ENCODE measurements at regions not wholly inside any gene's neighbourhood (a gene's known extent, or its start where the extent isn't known, plus 50 kb on each side); places are given as distances from the start of the nearest gene placed in this dataset.

- TF ChIP-seq EZH2 (IDR thresholded peaks at IDR 0.05; ENCODE audit: insufficient read depth, poor library complexity, severe bottlenecking) (no peak), EZH2phosphoT487 (IDR thresholded peaks at IDR 0.05; ENCODE audit: insufficient read depth, low read depth) (no peak)
Observed at GRCh38 chr12:19025582-19025981, 104.0 kb upstream of the PLEKHA5 start.
